Thyroid gland (tissue), 4 donors: ENCODE measurements at regions not wholly inside any gene's neighbourhood (a gene's known extent, or its start where the extent isn't known, plus 50 kb on each side); places are given as distances from the start of the nearest gene placed in this dataset.

Experiments used
- CTCF ChIP-seq, 6 experiments: fragments of 200-600 bp in 3 of 6; fragments of 450-650 bp in 3 of 6; sonication (generic) in 3 of 6; IDR thresholded peaks; one replicate each; pipeline ENCODE4 v1.5.1; 2016 to 2019; ENCODE audit warnings: antibody characterized with exemption in 6 of 6, mild to moderate bottlenecking in 2 of 6, inconsistent platforms in 1 of 6, moderate library complexity in 1 of 6
- POLR2A ChIP-seq, 2 donors: fragments of 450-650 bp; IDR thresholded peaks; one replicate each; pipeline ENCODE4 v1.6.1; 2017; ENCODE audit warnings: antibody characterized with exemption in 2 of 2, mild to moderate bottlenecking in 2 of 2, moderate library complexity in 1 of 2

GRCh38 chr6:170036916-170037315, 254.0 kb downstream of the DLL1 start:
- no peak for TF ChIP-seq CTCF (IDR thresholded peaks at IDR 0.05)
- TF ChIP-seq POLR2A (IDR thresholded peaks at IDR 0.05) = no peak
